ENCODE measurements at regions not wholly inside any gene's neighbourhood (a gene's known extent, or its start where the extent isn't known, plus 50 kb on each side); places are given as distances from the start of the nearest gene placed in this dataset.

- Histone ChIP-seq H3K36me3 (no peaks in the 10 kb centered on the region), H3K27ac (no peak overlapping the region), H3K27me3 (no peaks in the 10 kb centered on the region), H3K9me3 (ENCODE audit: low read depth) (no peaks in the 10 kb centered on the region), H3K4me1 (ENCODE audit: low read depth) (peaks cover 8% of the 10 kb centered on the region), H3K4me3 (no peak overlapping the region)
- TF ChIP-seq, protein P1, sequence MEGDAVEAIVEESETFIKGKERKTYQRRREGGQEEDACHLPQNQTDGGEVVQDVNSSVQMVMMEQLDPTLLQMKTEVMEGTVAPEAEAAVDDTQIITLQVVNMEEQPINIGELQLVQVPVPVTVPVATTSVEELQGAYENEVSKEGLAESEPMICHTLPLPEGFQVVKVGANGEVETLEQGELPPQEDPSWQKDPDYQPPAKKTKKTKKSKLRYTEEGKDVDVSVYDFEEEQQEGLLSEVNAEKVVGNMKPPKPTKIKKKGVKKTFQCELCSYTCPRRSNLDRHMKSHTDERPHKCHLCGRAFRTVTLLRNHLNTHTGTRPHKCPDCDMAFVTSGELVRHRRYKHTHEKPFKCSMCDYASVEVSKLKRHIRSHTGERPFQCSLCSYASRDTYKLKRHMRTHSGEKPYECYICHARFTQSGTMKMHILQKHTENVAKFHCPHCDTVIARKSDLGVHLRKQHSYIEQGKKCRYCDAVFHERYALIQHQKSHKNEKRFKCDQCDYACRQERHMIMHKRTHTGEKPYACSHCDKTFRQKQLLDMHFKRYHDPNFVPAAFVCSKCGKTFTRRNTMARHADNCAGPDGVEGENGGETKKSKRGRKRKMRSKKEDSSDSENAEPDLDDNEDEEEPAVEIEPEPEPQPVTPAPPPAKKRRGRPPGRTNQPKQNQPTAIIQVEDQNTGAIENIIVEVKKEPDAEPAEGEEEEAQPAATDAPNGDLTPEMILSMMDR (IDR thresholded peaks at IDR 0.05; ENCODE audit: low read depth, low read length) = no peak
- DNase-seq (ENCODE audit: low read depth in 1 of 2, low spot score in 1 of 2) = no peak
These were observed 88.9 kb upstream of the RPS6KA2 start for GRCh38 chr6:166715992-166716391.

GRCh38 chr6:166715065-166715464 is 88.0 kb upstream of the RPS6KA2 start:
- Histone ChIP-seq H3K27me3 (no peaks in the 10 kb centered on the region), H3K27ac (no peak overlapping the region), H3K4me1 (ENCODE audit: low read depth) (peaks cover 8% of the 10 kb centered on the region), H3K4me3 (no peak overlapping the region), H3K9me3 (ENCODE audit: low read depth) (no peaks in the 10 kb centered on the region), H3K36me3 (no peaks in the 10 kb centered on the region)
- no peak for DNase-seq (ENCODE audit: low read depth in 1 of 2, low spot score in 1 of 2)
- TF ChIP-seq, protein P1 (IDR thresholded peaks at IDR 0.05; ENCODE audit: low read depth, low read length) = no peak

GRCh38 chr6:166714581-166714980 is 87.5 kb upstream of the RPS6KA2 start:
- H3K36me3 ChIP-seq = no peaks in the 10 kb centered on the region
- no peak overlapping the region for H3K4me3 ChIP-seq
- DNase-seq (ENCODE audit: low read depth in 1 of 2, low spot score in 1 of 2) = no peak
- H3K4me1 ChIP-seq (ENCODE audit: low read depth) = peaks cover 8% of the 10 kb centered on the region
- H3K27ac ChIP-seq = no peak overlapping the region
- H3K27me3 ChIP-seq = no peaks in the 10 kb centered on the region
- no peaks in the 10 kb centered on the region for H3K9me3 ChIP-seq (ENCODE audit: low read depth)
- TF ChIP-seq, protein P1 (IDR thresholded peaks at IDR 0.05; ENCODE audit: low read depth, low read length) = no peak

DNA sequence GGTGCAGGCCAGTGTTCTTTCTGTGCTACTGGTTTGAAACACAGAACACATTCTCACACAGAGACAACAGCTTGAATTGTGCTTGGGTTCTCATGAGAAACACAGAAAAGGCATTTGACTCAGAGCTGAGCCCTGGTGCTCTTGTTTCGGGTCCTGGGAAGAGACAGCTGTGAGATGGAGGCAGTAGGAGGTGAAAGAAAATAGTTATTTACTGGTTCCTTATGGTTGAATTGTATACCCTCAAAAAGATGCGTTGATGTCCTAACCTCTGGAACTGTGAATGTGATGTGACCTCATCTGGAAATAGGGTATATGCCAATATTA is 87.1 kb upstream of the RPS6KA2 start:
- no peaks in the 10 kb centered on the region for H3K27me3 ChIP-seq
- no peaks in the 10 kb centered on the region for H3K36me3 ChIP-seq
- no peak overlapping the region for H3K27ac ChIP-seq
- peaks cover 8% of the 10 kb centered on the region for H3K4me1 ChIP-seq (ENCODE audit: low read depth)
- TF ChIP-seq, protein P1 (IDR thresholded peaks at IDR 0.05; ENCODE audit: low read depth, low read length) = no peak
- no peaks in the 10 kb centered on the region for H3K9me3 ChIP-seq (ENCODE audit: low read depth)
- H3K4me3 ChIP-seq = no peak overlapping the region
- no peak for DNase-seq (ENCODE audit: low read depth in 1 of 2, low spot score in 1 of 2)

DNA sequence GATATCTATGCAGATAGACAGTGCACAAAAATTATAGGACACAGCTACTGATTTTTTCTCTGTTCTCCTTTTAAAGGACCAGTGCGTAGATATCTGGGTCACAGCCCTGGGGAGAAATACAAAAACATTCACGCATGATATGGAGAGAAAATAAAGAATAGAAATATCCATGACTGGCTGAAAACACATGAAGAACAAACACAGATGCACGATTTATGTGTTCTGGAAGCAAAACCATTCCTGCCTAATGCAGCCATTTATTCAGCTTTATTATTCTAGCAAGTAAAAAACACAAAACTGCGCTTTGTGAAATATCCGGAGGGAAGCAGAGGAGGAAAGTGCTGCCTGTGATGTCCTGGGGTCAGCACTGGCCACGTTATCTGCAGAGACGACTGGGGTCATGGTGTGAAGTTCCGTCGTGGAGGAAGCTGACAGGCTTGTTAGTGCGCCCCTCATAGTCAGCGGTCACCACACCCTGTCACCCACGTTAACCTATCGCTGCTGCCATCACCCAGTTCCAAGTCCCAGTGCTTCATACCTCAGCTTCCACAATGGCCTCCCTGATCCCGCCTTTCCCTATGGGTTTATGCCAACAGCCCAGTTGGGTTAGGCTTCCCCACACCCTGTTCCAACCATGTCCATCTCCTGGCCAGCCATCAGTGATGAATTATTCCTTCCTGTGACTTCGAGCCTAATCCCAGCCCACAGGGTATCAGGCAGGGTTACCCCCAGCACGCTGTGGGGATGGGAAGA is 86.6 kb upstream of the RPS6KA2 start:
- Histone ChIP-seq H3K27me3 (no peaks in the 10 kb centered on the region), H3K36me3 (no peaks in the 10 kb centered on the region), H3K4me1 (ENCODE audit: low read depth) (peaks cover 8% of the 10 kb centered on the region), H3K4me3 (no peak overlapping the region), H3K27ac (no peak overlapping the region), H3K9me3 (ENCODE audit: low read depth) (no peaks in the 10 kb centered on the region)
- no peak for DNase-seq (ENCODE audit: low read depth in 1 of 2, low spot score in 1 of 2)
- TF ChIP-seq, protein P1 (IDR thresholded peaks at IDR 0.05; ENCODE audit: low read depth, low read length) = no peak

Data from cardiac muscle cell (in vitro differentiated cells and primary cell).